Panc1 (cell line): ENCODE measurements at regions not wholly inside any gene's neighbourhood (a gene's known extent, or its start where the extent isn't known, plus 50 kb on each side); places are given as distances from the start of the nearest gene placed in this dataset.

Experiments
- ATAC-seq: fragments of 200-7000 bp; cut with Tn5 transposase; 2 replicates; pipeline ENCODE4 v1.9.1; 2020; ENCODE audit warnings: mild to moderate bottlenecking, moderate library complexity
- BruUV-seq: library from RNA; stranded (reverse); fragments of 400-500 nt; replicated peaks from 2 replicates; lab custom pipeline; 2021; lab: Mats Ljungman, UMichigan
- CTCF ChIA-PET: fragments of 300-600 bp; sonication (Branson Sonifier 250); formaldehyde crosslinking; loops from one replicate; lab custom pipeline; 2022; ENCODE audit warnings: antibody characterized with exemption; lab: Charles Lee
- POLR2A ChIA-PET: fragments of 300-600 bp; sonication (Branson Sonifier 250); formaldehyde crosslinking; loops from one replicate; lab custom pipeline; 2022; ENCODE audit warnings: antibody characterized with exemption; lab: Charles Lee
- DNase-seq: peaks from one replicate; pipeline ENCODE4 v3.0.0-alpha.2; 2010; ENCODE audit warnings: low read depth, low spot score
- H3K27ac ChIP-seq: 2 replicates; pipeline ENCODE4 v1.5.1; 2011; ENCODE audit warnings: mild to moderate bottlenecking, low read length, inconsistent platforms
- H3K27me3 ChIP-seq: fragments of 200-500 bp; sonication (Bioruptor generic); 2 replicates; pipeline ENCODE4 v1.6.0; 2014; ENCODE audit warnings: low read length, inconsistent platforms; ENCODE audit not compliant: control insufficient read depth, insufficient read depth
- H3K36me3 ChIP-seq: fragments of 200-500 bp; sonication (Bioruptor generic); 2 replicates; pipeline ENCODE4 v1.5.1; 2014; ENCODE audit warnings: inconsistent platforms, mild to moderate bottlenecking, low read length, moderate library complexity; ENCODE audit not compliant: control insufficient read depth, insufficient read depth
- H3K4me1 ChIP-seq: 2 replicates; pipeline ENCODE4 v1.5.1; 2011; ENCODE audit warnings: inconsistent platforms, mild to moderate bottlenecking, low read length, moderate library complexity; ENCODE audit not compliant: control insufficient read depth, insufficient read depth
- H3K4me3 ChIP-seq, 2 experiments: 2 replicates each; pipeline ENCODE4 v1.5.1; 2011 to 2012; ENCODE audit warnings: low read depth in 2 of 2, low read length in 2 of 2, mild to moderate bottlenecking in 2 of 2, inconsistent platforms in 1 of 2, moderate library complexity in 1 of 2
- H3K9me3 ChIP-seq: fragments of 200-500 bp; sonication (Bioruptor generic); 2 replicates; pipeline ENCODE4 v1.5.1; 2014; ENCODE audit warnings: low read depth, mild to moderate bottlenecking, inconsistent platforms, low read length, moderate library complexity; ENCODE audit not compliant: control insufficient read depth, insufficient read depth
- POLR2AphosphoS5 ChIP-seq: IDR thresholded peaks from 2 replicates; pipeline ENCODE4 v1.6.1; 2012; ENCODE audit warnings: mild to moderate bottlenecking, low read depth, low read length, moderate library complexity
- SIN3A ChIP-seq: IDR thresholded peaks from 2 replicates; pipeline ENCODE4 v1.6.1; 2012; ENCODE audit warnings: low read depth, mild to moderate bottlenecking, low read length, moderate library complexity, borderline replicate concordance; ENCODE audit not compliant: insufficient read depth
- TCF7L2 ChIP-seq: IDR thresholded peaks from 2 replicates; pipeline ENCODE4 v1.6.1; 2011; ENCODE audit warnings: mild to moderate bottlenecking, low read depth, low read length, inconsistent platforms
- in situ Hi-C: cut with HindIII; loops from 2 replicates; pipeline ENCODE4 v1.10.0; 2016; ENCODE audit warnings: low sequenced_read_pairs, low pct_unique_long_range_greater_than_20kb
- intact Hi-C: fragments of 100-400 bp; cut with micrococcal nuclease; formaldehyde crosslinking; loops from one replicate; pipeline ENCODE4 v1.10.0; 2022; ENCODE audit not compliant: unreplicated experiment
- TF ChIP-seq, protein P1 (sequence below), 2 experiments: IDR thresholded peaks; 2 replicates each; pipeline ENCODE4 v1.6.1; 2011 to 2012; ENCODE audit warnings: low read depth in 2 of 2, control low read depth in 1 of 2, low read length in 1 of 2, mild to moderate bottlenecking in 1 of 2, moderate library complexity in 1 of 2; ENCODE audit not compliant: insufficient read depth in 1 of 2
- TF ChIP-seq, protein P2 (sequence below): fragments of 450-650 bp; IDR thresholded peaks from 2 replicates; pipeline ENCODE4 v1.5.1; 2017; ENCODE audit warnings: mild to moderate bottlenecking

DNA sequence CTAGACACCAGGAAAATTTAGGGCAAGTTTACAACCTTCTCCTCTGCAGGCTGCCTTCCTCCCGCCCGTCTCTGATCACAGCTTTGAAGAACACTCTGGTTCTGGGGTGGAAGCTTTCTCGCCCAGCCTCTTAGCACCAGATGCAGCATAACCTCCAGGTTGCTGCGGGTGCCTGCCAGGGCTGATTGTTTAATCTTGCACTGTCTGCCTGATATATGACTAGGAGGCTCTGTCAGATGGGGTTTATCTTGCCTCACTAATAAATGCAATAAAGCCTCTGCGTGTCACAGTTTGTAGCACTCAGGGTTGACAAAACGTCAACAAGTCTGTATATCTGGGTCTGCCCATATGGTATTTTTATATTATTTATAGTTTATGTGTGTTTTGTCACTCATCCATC, 388.2 kb downstream of the FUT8 start:
- Histone ChIP-seq H3K27ac (no peak overlapping the region), H3K4me3 (no peak overlapping the region), H3K9me3 (no peaks in the 10 kb centered on the region), H3K36me3 (no peaks in the 10 kb centered on the region), H3K4me1 (no peaks in the 10 kb centered on the region), H3K27me3 (no peaks in the 10 kb centered on the region)
- ChIA-PET POLR2A (no interaction called here), CTCF (no interaction called here)
- no peak for DNase-seq
- intact Hi-C loops: no loop called here
- BruUV-seq: no TSS peak
- ATAC-seq: no peak
- no peak for TF ChIP-seq POLR2AphosphoS5
- TF ChIP-seq SIN3A: no peak
- no peak for TF ChIP-seq TCF7L2
- TF ChIP-seq, protein P1, sequence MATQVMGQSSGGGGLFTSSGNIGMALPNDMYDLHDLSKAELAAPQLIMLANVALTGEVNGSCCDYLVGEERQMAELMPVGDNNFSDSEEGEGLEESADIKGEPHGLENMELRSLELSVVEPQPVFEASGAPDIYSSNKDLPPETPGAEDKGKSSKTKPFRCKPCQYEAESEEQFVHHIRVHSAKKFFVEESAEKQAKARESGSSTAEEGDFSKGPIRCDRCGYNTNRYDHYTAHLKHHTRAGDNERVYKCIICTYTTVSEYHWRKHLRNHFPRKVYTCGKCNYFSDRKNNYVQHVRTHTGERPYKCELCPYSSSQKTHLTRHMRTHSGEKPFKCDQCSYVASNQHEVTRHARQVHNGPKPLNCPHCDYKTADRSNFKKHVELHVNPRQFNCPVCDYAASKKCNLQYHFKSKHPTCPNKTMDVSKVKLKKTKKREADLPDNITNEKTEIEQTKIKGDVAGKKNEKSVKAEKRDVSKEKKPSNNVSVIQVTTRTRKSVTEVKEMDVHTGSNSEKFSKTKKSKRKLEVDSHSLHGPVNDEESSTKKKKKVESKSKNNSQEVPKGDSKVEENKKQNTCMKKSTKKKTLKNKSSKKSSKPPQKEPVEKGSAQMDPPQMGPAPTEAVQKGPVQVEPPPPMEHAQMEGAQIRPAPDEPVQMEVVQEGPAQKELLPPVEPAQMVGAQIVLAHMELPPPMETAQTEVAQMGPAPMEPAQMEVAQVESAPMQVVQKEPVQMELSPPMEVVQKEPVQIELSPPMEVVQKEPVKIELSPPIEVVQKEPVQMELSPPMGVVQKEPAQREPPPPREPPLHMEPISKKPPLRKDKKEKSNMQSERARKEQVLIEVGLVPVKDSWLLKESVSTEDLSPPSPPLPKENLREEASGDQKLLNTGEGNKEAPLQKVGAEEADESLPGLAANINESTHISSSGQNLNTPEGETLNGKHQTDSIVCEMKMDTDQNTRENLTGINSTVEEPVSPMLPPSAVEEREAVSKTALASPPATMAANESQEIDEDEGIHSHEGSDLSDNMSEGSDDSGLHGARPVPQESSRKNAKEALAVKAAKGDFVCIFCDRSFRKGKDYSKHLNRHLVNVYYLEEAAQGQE (IDR thresholded peaks at IDR 0.05; ENCODE audit: insufficient read depth in 1 of 2, low read depth in 2 of 2, low read length in 1 of 2): no peak
- TF ChIP-seq, protein P2, sequence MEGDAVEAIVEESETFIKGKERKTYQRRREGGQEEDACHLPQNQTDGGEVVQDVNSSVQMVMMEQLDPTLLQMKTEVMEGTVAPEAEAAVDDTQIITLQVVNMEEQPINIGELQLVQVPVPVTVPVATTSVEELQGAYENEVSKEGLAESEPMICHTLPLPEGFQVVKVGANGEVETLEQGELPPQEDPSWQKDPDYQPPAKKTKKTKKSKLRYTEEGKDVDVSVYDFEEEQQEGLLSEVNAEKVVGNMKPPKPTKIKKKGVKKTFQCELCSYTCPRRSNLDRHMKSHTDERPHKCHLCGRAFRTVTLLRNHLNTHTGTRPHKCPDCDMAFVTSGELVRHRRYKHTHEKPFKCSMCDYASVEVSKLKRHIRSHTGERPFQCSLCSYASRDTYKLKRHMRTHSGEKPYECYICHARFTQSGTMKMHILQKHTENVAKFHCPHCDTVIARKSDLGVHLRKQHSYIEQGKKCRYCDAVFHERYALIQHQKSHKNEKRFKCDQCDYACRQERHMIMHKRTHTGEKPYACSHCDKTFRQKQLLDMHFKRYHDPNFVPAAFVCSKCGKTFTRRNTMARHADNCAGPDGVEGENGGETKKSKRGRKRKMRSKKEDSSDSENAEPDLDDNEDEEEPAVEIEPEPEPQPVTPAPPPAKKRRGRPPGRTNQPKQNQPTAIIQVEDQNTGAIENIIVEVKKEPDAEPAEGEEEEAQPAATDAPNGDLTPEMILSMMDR: no peak
- in situ Hi-C loops: no loop called here

GRCh38 chr14:65802196-65802595, 389.7 kb downstream of the FUT8 start:
- in situ Hi-C loops: no loop called here
- no peaks in the 10 kb centered on the region for H3K27me3 ChIP-seq
- H3K4me1 ChIP-seq: no peaks in the 10 kb centered on the region
- CTCF ChIA-PET: no interaction called here
- H3K9me3 ChIP-seq: no peaks in the 10 kb centered on the region
- no peak overlapping the region for H3K4me3 ChIP-seq
- ATAC-seq: no peak
- POLR2A ChIA-PET: no interaction called here
- no peak overlapping the region for H3K27ac ChIP-seq
- intact Hi-C loops: no loop called here
- no peaks in the 10 kb centered on the region for H3K36me3 ChIP-seq
- no peak for TF ChIP-seq TCF7L2
- TF ChIP-seq SIN3A: no peak
- no peak for TF ChIP-seq POLR2AphosphoS5
- TF ChIP-seq, protein P2: no peak
- BruUV-seq: no TSS peak
- DNase-seq: no peak
